Suprapubic skin (tissue), 4 donors: ENCODE measurements at regions not wholly inside any gene's neighbourhood (a gene's known extent, or its start where the extent isn't known, plus 50 kb on each side); places are given as distances from the start of the nearest gene placed in this dataset.

Source experiments
- DNase-seq, 2 donors: peaks; one replicate each; pipeline ENCODE4 v3.0.0-alpha.2; 2019; ENCODE audit warnings: low spot score in 2 of 2
- H3K27ac ChIP-seq: fragments of 200-600 bp; sonication (generic); one replicate; pipeline ENCODE4 v1.5.1; 2019
- H3K27me3 ChIP-seq: fragments of 200-600 bp; sonication (generic); one replicate; pipeline ENCODE4 v1.5.1; 2019
- H3K36me3 ChIP-seq: fragments of 200-600 bp; sonication (generic); one replicate; pipeline ENCODE4 v1.5.1; 2019
- H3K4me1 ChIP-seq: fragments of 200-600 bp; sonication (generic); one replicate; pipeline ENCODE4 v1.5.1; 2019
- H3K4me3 ChIP-seq: fragments of 200-600 bp; sonication (generic); one replicate; pipeline ENCODE4 v1.5.1; 2019; ENCODE audit warnings: mild to moderate bottlenecking
- H3K9me3 ChIP-seq: fragments of 200-600 bp; sonication (generic); one replicate; pipeline ENCODE4 v1.5.1; 2019
- CTCF ChIP-seq, 2 donors: fragments of 200-600 bp in 1 of 2; fragments of 450-650 bp in 1 of 2; sonication (generic) in 1 of 2; IDR thresholded peaks; one replicate each; pipeline ENCODE4 v1.5.1; 2016 to 2019; ENCODE audit warnings: antibody characterized with exemption in 2 of 2, mild to moderate bottlenecking in 1 of 2, moderate library complexity in 1 of 2
- EP300 ChIP-seq: sonication (generic); formaldehyde crosslinking; IDR thresholded peaks from one replicate; pipeline ENCODE4 v1.6.1; 2017; ENCODE audit warnings: antibody characterized with exemption
- POLR2A ChIP-seq, 2 donors: fragments of 450-650 bp; IDR thresholded peaks; one replicate each; pipeline ENCODE4 v1.6.1; 2017; ENCODE audit warnings: antibody characterized with exemption in 2 of 2, mild to moderate bottlenecking in 2 of 2, moderate library complexity in 2 of 2
- POLR2AphosphoS5 ChIP-seq, 3 donors: sonication (generic); formaldehyde crosslinking; IDR thresholded peaks; one replicate each; pipeline ENCODE4 v1.6.1; 2017; ENCODE audit warnings: antibody characterized with exemption in 3 of 3
- WGBS: methylation state at CpG from one replicate; pipeline ENCODE4 v1.1.5; 2018; 5-methylcytosine and 5-hydroxymethylcytosine counted together

DNA sequence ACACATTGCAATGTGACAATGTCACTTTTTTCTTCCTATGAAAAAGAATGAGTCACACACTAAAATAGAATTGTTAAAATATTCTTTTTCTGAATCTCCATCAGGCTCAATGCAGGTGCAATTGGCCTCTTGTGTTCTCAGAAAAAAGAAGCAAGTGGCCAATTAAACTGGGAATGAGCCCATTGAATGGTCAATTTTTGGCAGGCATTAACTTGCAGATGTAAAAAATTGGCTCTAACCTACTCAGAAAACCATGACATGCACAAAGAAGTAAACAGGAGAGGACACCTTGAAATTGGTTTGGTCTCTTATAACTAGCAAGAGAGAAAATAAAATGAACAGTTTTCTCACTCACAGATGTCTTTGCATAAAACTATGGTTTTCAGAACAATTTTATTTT is 820.8 kb downstream of the TBL1XR1 start:
- Histone ChIP-seq H3K27me3 (no peaks in the 10 kb centered on the region), H3K27ac (no peak overlapping the region), H3K9me3 (no peaks in the 10 kb centered on the region), H3K4me3 (no peak overlapping the region), H3K36me3 (no peaks in the 10 kb centered on the region), H3K4me1 (no peaks in the 10 kb centered on the region)
- no peak for TF ChIP-seq POLR2A (IDR thresholded peaks at IDR 0.05)
- no peak for TF ChIP-seq EP300
- no peak for TF ChIP-seq POLR2AphosphoS5 (IDR thresholded peaks at IDR 0.05)
- DNase-seq: no peak

DNA sequence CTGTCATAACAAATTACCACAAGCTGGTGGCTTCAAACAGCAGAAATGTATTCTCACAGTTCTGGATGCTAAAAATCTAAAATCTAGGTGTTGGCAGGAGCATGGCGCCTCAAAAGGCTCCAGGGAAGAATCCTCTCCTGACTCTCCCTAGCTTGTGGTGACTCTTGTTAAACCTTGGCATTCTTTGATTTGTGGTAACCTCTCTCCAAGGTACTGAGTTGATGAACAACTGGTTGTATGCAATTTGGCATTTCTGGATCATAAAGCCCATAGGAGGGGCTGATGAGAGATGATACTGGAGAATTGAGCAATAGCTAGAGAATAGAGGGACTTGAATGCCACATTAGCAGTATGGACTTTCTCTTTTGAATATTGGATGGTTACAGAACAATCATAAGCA is 821.8 kb downstream of the TBL1XR1 start:
- 65% methylated on average over 1 of the region's 1 CpG for WGBS
- Histone ChIP-seq H3K4me1 (no peaks in the 10 kb centered on the region), H3K27ac (no peak overlapping the region), H3K27me3 (no peaks in the 10 kb centered on the region), H3K9me3 (no peaks in the 10 kb centered on the region), H3K4me3 (no peak overlapping the region), H3K36me3 (no peaks in the 10 kb centered on the region)
- TF ChIP-seq EP300: no peak
- no peak for TF ChIP-seq POLR2AphosphoS5 (IDR thresholded peaks at IDR 0.05)
- TF ChIP-seq CTCF (IDR thresholded peaks at IDR 0.05): no peak
- TF ChIP-seq POLR2A (IDR thresholded peaks at IDR 0.05): no peak
- DNase-seq: no peak

DNA sequence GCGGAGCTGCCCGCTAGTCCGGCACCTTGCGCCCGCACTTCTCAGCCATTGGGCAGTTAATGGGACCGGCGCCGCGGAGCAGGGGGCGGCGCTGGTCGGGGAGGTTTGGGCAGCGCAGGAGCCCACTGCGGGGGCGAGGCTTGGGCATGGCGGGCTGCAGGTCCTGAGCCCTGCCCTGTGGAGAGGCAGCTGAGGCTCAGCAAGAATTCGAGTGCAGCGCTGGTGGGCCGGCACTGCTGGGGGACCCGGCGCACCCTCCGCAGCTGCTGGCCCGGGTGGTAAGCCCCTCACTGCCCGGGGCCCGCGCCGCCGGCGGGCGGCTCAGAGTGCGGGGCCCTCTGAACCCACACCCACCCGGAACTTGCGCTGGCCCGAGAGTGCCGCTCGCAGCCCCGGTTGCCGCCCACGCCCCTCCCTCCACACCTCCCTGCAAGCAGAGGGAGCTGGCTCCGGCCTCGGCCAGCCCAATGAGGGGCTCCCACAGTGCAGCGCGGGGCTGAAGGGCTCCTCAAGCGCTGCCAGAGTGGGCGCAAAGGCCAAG is 835.0 kb downstream of the TBL1XR1 start:
- DNase-seq: no peak
- no peak for TF ChIP-seq CTCF (IDR thresholded peaks at IDR 0.05)
- no peak for TF ChIP-seq POLR2A (IDR thresholded peaks at IDR 0.05)
- TF ChIP-seq POLR2AphosphoS5 (IDR thresholded peaks at IDR 0.05): no peak
- no peak for TF ChIP-seq EP300
- Histone ChIP-seq H3K9me3 (no peaks in the 10 kb centered on the region), H3K27me3 (no peaks in the 10 kb centered on the region), H3K36me3 (no peaks in the 10 kb centered on the region), H3K27ac (no peak overlapping the region), H3K4me3 (no peak overlapping the region), H3K4me1 (no peaks in the 10 kb centered on the region)
- WGBS: 97% methylated on average over 11 of the region's 45 CpGs

- H3K4me1 ChIP-seq: no peaks in the 10 kb centered on the region
- TF ChIP-seq EP300: no peak
- TF ChIP-seq CTCF (IDR thresholded peaks at IDR 0.05): no peak
- TF ChIP-seq POLR2AphosphoS5 (IDR thresholded peaks at IDR 0.05): no peak
- no peak for TF ChIP-seq POLR2A (IDR thresholded peaks at IDR 0.05)
- H3K27me3 ChIP-seq: no peaks in the 10 kb centered on the region
- H3K4me3 ChIP-seq: no peak overlapping the region
- H3K36me3 ChIP-seq: no peaks in the 10 kb centered on the region
- no peak for DNase-seq
- H3K27ac ChIP-seq: no peak overlapping the region
- H3K9me3 ChIP-seq: no peaks in the 10 kb centered on the region
- WGBS: 73% methylated on average over 3 of the region's 3 CpGs
Observed at GRCh38 chr3:176359211-176359610, 838.1 kb downstream of the TBL1XR1 start.

DNA sequence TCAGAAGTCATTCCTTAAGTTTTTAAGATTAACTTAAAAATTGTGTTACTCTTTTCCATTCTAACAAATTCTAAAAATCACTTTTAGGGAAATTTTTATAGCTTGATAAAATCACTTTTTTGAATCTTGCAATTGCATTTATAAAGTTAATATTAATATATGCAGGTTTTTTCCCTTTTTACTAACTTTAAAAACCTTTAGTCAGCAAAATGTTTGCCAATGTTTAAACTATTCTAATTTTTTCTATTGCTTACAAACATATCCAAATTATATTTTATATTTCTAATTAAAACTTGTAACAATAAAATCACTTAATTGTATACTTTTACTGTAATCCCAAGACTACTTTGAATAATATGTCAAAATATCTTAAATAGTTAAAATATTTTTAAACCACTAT is 839.4 kb downstream of the TBL1XR1 start:
- H3K4me1 ChIP-seq: no peaks in the 10 kb centered on the region
- DNase-seq: no peak
- no peaks in the 10 kb centered on the region for H3K27me3 ChIP-seq
- no peaks in the 10 kb centered on the region for H3K9me3 ChIP-seq
- H3K4me3 ChIP-seq: no peak overlapping the region
- no peak overlapping the region for H3K27ac ChIP-seq
- no peak for TF ChIP-seq POLR2A (IDR thresholded peaks at IDR 0.05)
- TF ChIP-seq EP300: no peak
- no peak for TF ChIP-seq POLR2AphosphoS5 (IDR thresholded peaks at IDR 0.05)
- TF ChIP-seq CTCF (IDR thresholded peaks at IDR 0.05): no peak
- H3K36me3 ChIP-seq: no peaks in the 10 kb centered on the region

DNA sequence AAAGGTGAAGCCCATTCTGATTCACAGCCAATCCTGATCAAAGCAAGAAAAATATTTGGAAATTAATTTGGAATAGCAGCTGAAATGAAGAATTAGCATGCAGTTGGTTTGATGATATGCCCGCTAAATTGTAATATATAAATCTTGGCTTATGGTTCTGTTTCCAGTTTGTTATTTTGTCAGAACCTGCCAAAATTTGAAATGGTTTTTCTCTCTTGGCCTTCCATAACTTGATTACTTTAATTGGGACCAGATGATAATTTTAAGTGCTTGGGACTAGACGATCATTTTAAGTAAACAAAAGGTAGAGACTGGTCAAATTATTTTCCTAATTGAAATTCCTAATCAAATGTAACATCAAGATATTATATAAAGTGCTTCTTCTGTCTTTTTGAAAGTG is 842.4 kb downstream of the TBL1XR1 start:
- no peaks in the 10 kb centered on the region for H3K9me3 ChIP-seq
- no peaks in the 10 kb centered on the region for H3K4me1 ChIP-seq
- H3K36me3 ChIP-seq: no peaks in the 10 kb centered on the region
- H3K27ac ChIP-seq: no peak overlapping the region
- no peak for DNase-seq
- H3K4me3 ChIP-seq: no peak overlapping the region
- 31% methylated on average over 2 of the region's 2 CpGs for WGBS
- TF ChIP-seq EP300 (no peak), CTCF (IDR thresholded peaks at IDR 0.05) (no peak), POLR2AphosphoS5 (IDR thresholded peaks at IDR 0.05) (no peak), POLR2A (IDR thresholded peaks at IDR 0.05) (no peak)
- H3K27me3 ChIP-seq: no peaks in the 10 kb centered on the region
